Mucosa of rectum (tissue), 2 donors: ENCODE measurements at regions not wholly inside any gene's neighbourhood (a gene's known extent, or its start where the extent isn't known, plus 50 kb on each side); places are given as distances from the start of the nearest gene placed in this dataset.
"Not testable (repeated sequence)": the region's sequence is repeated elsewhere in the genome, so short reads cannot be mapped to it uniquely, and the experiment has no call there.

Source experiments
- H3K27ac ChIP-seq, 2 donors: one replicate each; pipeline ENCODE4 v1.7.0; 2013; ENCODE audit warnings: inconsistent platforms in 2 of 2, low read depth in 2 of 2, low read length in 2 of 2
- H3K27me3 ChIP-seq, 2 donors: one replicate each; pipeline ENCODE4 v1.7.0; 2013; ENCODE audit warnings: low read length in 2 of 2; ENCODE audit not compliant: control insufficient read depth in 2 of 2, insufficient read depth in 2 of 2
- H3K36me3 ChIP-seq, 2 donors: one replicate each; pipeline ENCODE4 v1.7.0; 2013; ENCODE audit warnings: low read length in 2 of 2; ENCODE audit not compliant: control insufficient read depth in 2 of 2, insufficient read depth in 2 of 2
- H3K4me1 ChIP-seq, 2 donors: one replicate each; pipeline ENCODE4 v1.7.0; 2013; ENCODE audit warnings: low read length in 2 of 2, mild to moderate bottlenecking in 1 of 2; ENCODE audit not compliant: control insufficient read depth in 2 of 2, insufficient read depth in 2 of 2
- H3K4me3 ChIP-seq, 2 donors: one replicate each; pipeline ENCODE4 v1.7.0; 2013; ENCODE audit warnings: low read length in 2 of 2
- H3K9ac ChIP-seq, 2 donors: one replicate each; pipeline ENCODE4 v1.7.0; 2013; ENCODE audit warnings: low read length in 2 of 2, low read depth in 1 of 2, mild to moderate bottlenecking in 1 of 2
- H3K9me3 ChIP-seq, 2 donors: one replicate each; pipeline ENCODE4 v1.7.0; 2013; ENCODE audit warnings: low read length in 2 of 2; ENCODE audit not compliant: control insufficient read depth in 2 of 2
- donor health status: healthy.
- donor health status: Normal muscosa, but diverticular disease.

- H3K36me3 ChIP-seq = no peaks in the 10 kb centered on the region
Observed at GRCh38 chr13:90838317-90838960, 509.0 kb upstream of the MIR17HG start.

GRCh38 chr13:90839061-90839460 lies 508.4 kb upstream of the MIR17HG start:
- Histone ChIP-seq H3K4me1 (no peaks in the 10 kb centered on the region), H3K36me3 (no peaks in the 10 kb centered on the region), H3K4me3 (no peak overlapping the region), H3K27ac (no peak overlapping the region), H3K9ac (no peak overlapping the region), H3K9me3 (no peaks in the 10 kb centered on the region), H3K27me3 (no peaks in the 10 kb centered on the region)

More at GRCh38 chr13:90838317-90838960, 509.0 kb upstream of the MIR17HG start:
- H3K27ac ChIP-seq = no peak overlapping the region
- H3K4me1 ChIP-seq = no peaks in the 10 kb centered on the region
- no peaks in the 10 kb centered on the region for H3K9me3 ChIP-seq
- no peak overlapping the region for H3K4me3 ChIP-seq
- H3K9ac ChIP-seq = no peak overlapping the region
- H3K27me3 ChIP-seq = no peaks in the 10 kb centered on the region

- Histone ChIP-seq H3K9ac (no peak overlapping the region), H3K36me3 (no peaks in the 10 kb centered on the region), H3K4me3 (no peak overlapping the region), H3K4me1 (no peaks in the 10 kb centered on the region), H3K27ac (no peak overlapping the region), H3K27me3 (no peaks in the 10 kb centered on the region), H3K9me3 (no peaks in the 10 kb centered on the region)
Observed at GRCh38 chr13:90846936-90847335, 500.6 kb upstream of the MIR17HG start.

GRCh38 chr13:90853666-90854065 lies 493.8 kb upstream of the MIR17HG start:
- H3K4me3 ChIP-seq, H3K4me1 ChIP-seq, H3K27me3 ChIP-seq, H3K27ac ChIP-seq, H3K9me3 ChIP-seq, H3K36me3 ChIP-seq, H3K9ac ChIP-seq: not testable (repeated sequence)

GRCh38 chr13:90857921-90858320 lies 489.6 kb upstream of the MIR17HG start:
- Histone ChIP-seq H3K9ac (no peak overlapping the region), H3K27ac (no peak overlapping the region), H3K4me1 (no peaks in the 10 kb centered on the region), H3K4me3 (no peak overlapping the region), H3K9me3 (no peaks in the 10 kb centered on the region), H3K36me3 (no peaks in the 10 kb centered on the region), H3K27me3 (no peaks in the 10 kb centered on the region)

GRCh38 chr13:90866006-90866405 lies 481.5 kb upstream of the MIR17HG start:
- Histone ChIP-seq H3K36me3 (no peaks in the 10 kb centered on the region), H3K4me1 (no peaks in the 10 kb centered on the region), H3K4me3 (no peak overlapping the region), H3K27ac (no peak overlapping the region), H3K27me3 (no peaks in the 10 kb centered on the region), H3K9ac (no peak overlapping the region), H3K9me3 (no peaks in the 10 kb centered on the region)

- no peaks in the 10 kb centered on the region for H3K4me1 ChIP-seq
- H3K4me3 ChIP-seq = no peak overlapping the region
- no peaks in the 10 kb centered on the region for H3K9me3 ChIP-seq
- no peak overlapping the region for H3K27ac ChIP-seq
- H3K27me3 ChIP-seq = no peaks in the 10 kb centered on the region
- H3K36me3 ChIP-seq = no peaks in the 10 kb centered on the region
- H3K9ac ChIP-seq = no peak overlapping the region
Observed at GRCh38 chr13:90867336-90867683, 480.2 kb upstream of the MIR17HG start.

- H3K4me1 ChIP-seq = no peaks in the 10 kb centered on the region
- no peak overlapping the region for H3K27ac ChIP-seq
- no peak overlapping the region for H3K4me3 ChIP-seq
- H3K9me3 ChIP-seq = no peaks in the 10 kb centered on the region
- no peak overlapping the region for H3K9ac ChIP-seq
- H3K36me3 ChIP-seq = no peaks in the 10 kb centered on the region
- no peaks in the 10 kb centered on the region for H3K27me3 ChIP-seq
Observed at GRCh38 chr13:90868321-90868920, 479.1 kb upstream of the MIR17HG start.

GRCh38 chr13:90869580-90869979 lies 477.9 kb upstream of the MIR17HG start:
- Histone ChIP-seq H3K9me3 (no peaks in the 10 kb centered on the region), H3K27me3 (no peaks in the 10 kb centered on the region), H3K27ac (no peak overlapping the region), H3K36me3 (no peaks in the 10 kb centered on the region), H3K4me1 (no peaks in the 10 kb centered on the region), H3K4me3 (no peak overlapping the region), H3K9ac (no peak overlapping the region)

GRCh38 chr13:90872491-90873025 lies 474.9 kb upstream of the MIR17HG start:
- H3K4me3 ChIP-seq = no peak overlapping the region
- H3K27ac ChIP-seq = no peak overlapping the region
- no peaks in the 10 kb centered on the region for H3K9me3 ChIP-seq
- H3K36me3 ChIP-seq = no peaks in the 10 kb centered on the region
- no peak overlapping the region for H3K9ac ChIP-seq
- H3K27me3 ChIP-seq = no peaks in the 10 kb centered on the region
- H3K4me1 ChIP-seq = no peaks in the 10 kb centered on the region
